Neural cell (in vitro differentiated cells): ENCODE measurements at regions not wholly inside any gene's neighbourhood (a gene's known extent, or its start where the extent isn't known, plus 50 kb on each side); places are given as distances from the start of the nearest gene placed in this dataset.

Source experiments
- H2AFZ ChIP-seq: fragments of 200-600, 300-800 bp; sonication (generic), shearing (Covaris generic); 2 replicates; pipeline ENCODE4 v1.6.0; 2014; ENCODE audit warnings: low read depth, mild to moderate bottlenecking, antibody characterized with exemption, low read length, moderate library complexity
- H3F3A ChIP-seq: fragments of 200-600 bp; shearing (Covaris generic); 2 replicates; pipeline ENCODE4 v1.6.1; 2016; ENCODE audit warnings: mild to moderate bottlenecking, moderate library complexity, mixed read lengths, antibody characterized with exemption, low read length; ENCODE audit not compliant: insufficient read depth, poor library complexity, severe bottlenecking
- H3K27ac ChIP-seq: fragments of 200-600, 300-800 bp; sonication (generic), shearing (Covaris generic); 2 replicates; pipeline ENCODE4 v1.5.1; 2014; ENCODE audit warnings: mild to moderate bottlenecking, low read length, moderate library complexity
- H3K27me3 ChIP-seq: fragments of 300-800, 200-600 bp; sonication (generic), shearing (Covaris generic); 2 replicates; pipeline ENCODE4 v1.6.0; 2014; ENCODE audit warnings: mild to moderate bottlenecking, low read depth, low read length, moderate library complexity; ENCODE audit not compliant: insufficient read depth
- H3K36me3 ChIP-seq: fragments of 300-800, 200-600 bp; sonication (generic), shearing (Covaris generic); 2 replicates; pipeline ENCODE4 v1.5.1; 2014; ENCODE audit warnings: mild to moderate bottlenecking, antibody characterized with exemption, low read length, moderate library complexity; ENCODE audit not compliant: insufficient read depth
- H3K4me2 ChIP-seq: fragments of 300-800, 200-600 bp; sonication (generic), shearing (Covaris generic); 2 replicates; pipeline ENCODE4 v1.6.0; 2014; ENCODE audit warnings: mild to moderate bottlenecking, low read length
- H3K4me3 ChIP-seq: fragments of 300-800, 200-600 bp; sonication (generic), shearing (Covaris generic); 2 replicates; pipeline ENCODE4 v1.5.1; 2014; ENCODE audit warnings: mild to moderate bottlenecking, low read length, moderate library complexity
- H3K79me2 ChIP-seq: fragments of 200-600 bp; shearing (Covaris generic); replicated peaks from 2 replicates; pipeline ENCODE4 v1.6.0; 2014; ENCODE audit warnings: mild to moderate bottlenecking, low read length, moderate library complexity; ENCODE audit not compliant: insufficient read depth
- H3K9ac ChIP-seq: fragments of 300-800, 200-600 bp; sonication (generic), shearing (Covaris generic); 2 replicates; pipeline ENCODE4 v1.6.1; 2016; ENCODE audit warnings: mild to moderate bottlenecking, low read length, mixed read lengths
- H3K9me2 ChIP-seq: fragments of 200-600 bp; shearing (Covaris generic); 2 replicates; pipeline ENCODE4 v1.6.1; 2016; ENCODE audit warnings: mild to moderate bottlenecking, low read length, mixed read lengths; ENCODE audit not compliant: insufficient read depth
- H3K9me3 ChIP-seq: fragments of 200-600, 300-800 bp; sonication (generic), shearing (Covaris generic); 2 replicates; pipeline ENCODE4 v1.6.1; 2016; ENCODE audit warnings: mild to moderate bottlenecking, mixed run types, low read length, moderate library complexity, mixed read lengths
- H4K20me1 ChIP-seq: fragments of 200-600 bp; shearing (Covaris generic); 2 replicates; pipeline ENCODE4 v1.6.1; 2016; ENCODE audit warnings: mild to moderate bottlenecking, mixed run types; ENCODE audit not compliant: insufficient read depth
- EP300 ChIP-seq: fragments of 450-650 bp; conservative IDR thresholded peaks from 2 replicates; pipeline ENCODE4 v1.6.1; 2014; ENCODE audit warnings: antibody characterized with exemption, mild to moderate bottlenecking, moderate library complexity; ENCODE audit not compliant: poor library complexity, severe bottlenecking
- EZH2 ChIP-seq: fragments of 200-600, 300-800 bp; shearing (Covaris generic), sonication (generic); IDR thresholded peaks from 2 replicates; pipeline ENCODE4 v1.6.1; 2014; ENCODE audit warnings: antibody characterized with exemption, low read length, borderline replicate concordance, mild to moderate bottlenecking; ENCODE audit not compliant: insufficient read depth, poor library complexity, severe bottlenecking
- MXI1 ChIP-seq: fragments of 450-650 bp; conservative IDR thresholded peaks from 2 replicates; pipeline ENCODE4 v1.6.1; 2014; ENCODE audit warnings: antibody characterized with exemption, mild to moderate bottlenecking; ENCODE audit not compliant: poor library complexity, severe bottlenecking
- POLR2AphosphoS5 ChIP-seq: IDR thresholded peaks from 2 replicates; pipeline ENCODE4 v1.6.1; 2012
- RAD21 ChIP-seq: fragments of 450-650 bp; conservative IDR thresholded peaks from 2 replicates; pipeline ENCODE4 v1.6.1; 2014; ENCODE audit warnings: antibody characterized with exemption, mild to moderate bottlenecking, moderate library complexity
- SMC3 ChIP-seq: fragments of 450-650 bp; conservative IDR thresholded peaks from 2 replicates; pipeline ENCODE4 v1.6.1; 2014; ENCODE audit warnings: antibody characterized with exemption, mild to moderate bottlenecking, moderate library complexity; ENCODE audit not compliant: poor library complexity
- TAF1 ChIP-seq: IDR thresholded peaks from 2 replicates; pipeline ENCODE4 v1.6.1; 2012; ENCODE audit warnings: low read depth
- TF ChIP-seq, protein P1 (sequence below): fragments of 450-650 bp; IDR thresholded peaks from 2 replicates; pipeline ENCODE4 v1.5.1; 2014; ENCODE audit warnings: antibody characterized with exemption, mild to moderate bottlenecking, moderate library complexity; ENCODE audit not compliant: poor library complexity, severe bottlenecking
- TF ChIP-seq, protein P2 (sequence below): IDR thresholded peaks from 2 replicates; pipeline ENCODE4 v1.6.1; 2012; ENCODE audit warnings: borderline replicate concordance

DNA sequence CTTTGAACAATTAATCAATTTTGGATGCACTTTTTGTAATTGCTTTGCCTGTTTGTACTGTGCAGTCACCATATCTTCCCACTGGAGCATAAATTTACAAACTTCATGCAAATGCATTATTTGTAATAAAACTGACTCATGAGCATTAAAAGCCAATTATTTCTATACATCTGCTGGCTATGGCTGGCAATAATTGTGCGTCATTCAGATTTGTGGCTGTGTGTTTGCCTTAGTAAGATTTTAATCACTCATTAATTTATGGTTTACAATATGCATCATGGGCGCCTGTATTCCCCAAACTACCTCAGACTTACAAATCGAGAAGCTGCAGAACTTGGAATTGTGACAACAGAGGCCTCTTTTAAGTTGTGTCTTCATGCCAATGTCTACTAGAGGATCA is 132.4 kb upstream of the TRIB2 start:
- TF ChIP-seq SMC3 (no peak), RAD21 (no peak), POLR2AphosphoS5 (no peak)
- Histone ChIP-seq H3K79me2 (no peaks in the 10 kb centered on the region), H3K4me3 (no peak overlapping the region)

DNA sequence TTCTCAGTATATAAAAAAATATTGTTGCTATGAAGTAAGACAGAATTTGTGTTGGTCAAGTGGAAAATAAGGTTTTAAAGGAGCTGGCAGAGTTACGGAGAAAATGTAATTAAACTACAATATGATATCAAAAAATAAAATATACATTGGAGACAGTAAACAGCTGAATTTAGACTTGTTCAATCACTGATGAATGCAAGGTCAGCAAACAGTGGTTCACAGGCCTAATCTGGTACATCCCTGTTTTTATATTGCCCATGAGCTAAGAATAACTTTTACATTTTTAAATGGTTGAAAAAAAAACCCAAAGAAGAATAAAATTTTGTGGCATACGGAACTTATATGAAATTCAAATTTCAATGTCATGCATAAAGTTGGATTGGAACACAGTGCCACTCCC is 131.0 kb upstream of the TRIB2 start:
- Histone ChIP-seq H3K79me2 (no peaks in the 10 kb centered on the region), H4K20me1 (no peaks in the 10 kb centered on the region), H3K36me3 (no peaks in the 10 kb centered on the region), H3K4me2 (no peak overlapping the region), H3K27ac (no peak overlapping the region), H3K4me3 (no peak overlapping the region), H2AFZ (no peak overlapping the region), H3K9me3 (no peaks in the 10 kb centered on the region), H3K9ac (no peak overlapping the region), H3F3A (no peaks in the 10 kb centered on the region), H3K27me3 (no peaks in the 10 kb centered on the region), H3K9me2 (no peaks in the 10 kb centered on the region)
- no peak for TF ChIP-seq TAF1
- no peak for TF ChIP-seq MXI1
- no peak for TF ChIP-seq POLR2AphosphoS5
- TF ChIP-seq, protein P1, sequence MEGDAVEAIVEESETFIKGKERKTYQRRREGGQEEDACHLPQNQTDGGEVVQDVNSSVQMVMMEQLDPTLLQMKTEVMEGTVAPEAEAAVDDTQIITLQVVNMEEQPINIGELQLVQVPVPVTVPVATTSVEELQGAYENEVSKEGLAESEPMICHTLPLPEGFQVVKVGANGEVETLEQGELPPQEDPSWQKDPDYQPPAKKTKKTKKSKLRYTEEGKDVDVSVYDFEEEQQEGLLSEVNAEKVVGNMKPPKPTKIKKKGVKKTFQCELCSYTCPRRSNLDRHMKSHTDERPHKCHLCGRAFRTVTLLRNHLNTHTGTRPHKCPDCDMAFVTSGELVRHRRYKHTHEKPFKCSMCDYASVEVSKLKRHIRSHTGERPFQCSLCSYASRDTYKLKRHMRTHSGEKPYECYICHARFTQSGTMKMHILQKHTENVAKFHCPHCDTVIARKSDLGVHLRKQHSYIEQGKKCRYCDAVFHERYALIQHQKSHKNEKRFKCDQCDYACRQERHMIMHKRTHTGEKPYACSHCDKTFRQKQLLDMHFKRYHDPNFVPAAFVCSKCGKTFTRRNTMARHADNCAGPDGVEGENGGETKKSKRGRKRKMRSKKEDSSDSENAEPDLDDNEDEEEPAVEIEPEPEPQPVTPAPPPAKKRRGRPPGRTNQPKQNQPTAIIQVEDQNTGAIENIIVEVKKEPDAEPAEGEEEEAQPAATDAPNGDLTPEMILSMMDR: no peak
- TF ChIP-seq EZH2: no peak
- TF ChIP-seq SMC3: no peak

More for the DNA sequence above, 132.4 kb upstream of the TRIB2 start:
- Histone ChIP-seq H3F3A (no peaks in the 10 kb centered on the region), H3K9me3 (no peaks in the 10 kb centered on the region), H3K9ac (no peak overlapping the region), H4K20me1 (no peaks in the 10 kb centered on the region), H3K9me2 (no peaks in the 10 kb centered on the region), H3K4me2 (no peak overlapping the region), H3K27me3 (no peaks in the 10 kb centered on the region), H2AFZ (no peak overlapping the region), H3K27ac (no peak overlapping the region), H3K36me3 (no peaks in the 10 kb centered on the region)

DNA sequence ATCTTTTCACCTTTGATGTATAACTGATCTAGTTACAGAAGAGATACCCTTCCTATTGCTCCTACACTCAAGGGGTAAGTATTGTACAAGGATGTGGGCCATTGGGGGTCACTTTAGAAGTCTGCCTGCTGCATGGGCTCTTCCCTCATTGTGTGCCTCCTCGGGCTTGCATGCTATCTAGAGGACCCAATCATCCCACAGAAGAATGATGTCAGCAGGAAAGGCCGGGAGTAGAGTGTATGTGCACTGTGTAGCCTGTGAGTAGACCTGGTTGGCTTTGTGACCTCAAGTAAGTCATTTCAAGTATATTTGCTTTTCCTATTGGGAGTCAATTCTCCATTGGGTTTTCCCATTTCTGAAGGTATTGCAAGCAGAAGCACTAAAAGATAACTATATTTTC is 129.5 kb upstream of the TRIB2 start:
- Histone ChIP-seq H3K9me2 (no peaks in the 10 kb centered on the region), H3K9ac (no peak overlapping the region), H3K27me3 (no peaks in the 10 kb centered on the region), H3F3A (no peaks in the 10 kb centered on the region), H3K4me3 (no peak overlapping the region), H4K20me1 (no peaks in the 10 kb centered on the region), H2AFZ (no peak overlapping the region), H3K4me2 (no peak overlapping the region), H3K36me3 (no peaks in the 10 kb centered on the region), H3K9me3 (no peaks in the 10 kb centered on the region), H3K79me2 (no peaks in the 10 kb centered on the region), H3K27ac (no peak overlapping the region)
- TF ChIP-seq EZH2 (no peak), POLR2AphosphoS5 (no peak), TAF1 (no peak), RAD21 (no peak), MXI1 (no peak), EP300 (no peak), SMC3 (no peak)
- TF ChIP-seq, protein P1: no peak
- TF ChIP-seq, protein P2, sequence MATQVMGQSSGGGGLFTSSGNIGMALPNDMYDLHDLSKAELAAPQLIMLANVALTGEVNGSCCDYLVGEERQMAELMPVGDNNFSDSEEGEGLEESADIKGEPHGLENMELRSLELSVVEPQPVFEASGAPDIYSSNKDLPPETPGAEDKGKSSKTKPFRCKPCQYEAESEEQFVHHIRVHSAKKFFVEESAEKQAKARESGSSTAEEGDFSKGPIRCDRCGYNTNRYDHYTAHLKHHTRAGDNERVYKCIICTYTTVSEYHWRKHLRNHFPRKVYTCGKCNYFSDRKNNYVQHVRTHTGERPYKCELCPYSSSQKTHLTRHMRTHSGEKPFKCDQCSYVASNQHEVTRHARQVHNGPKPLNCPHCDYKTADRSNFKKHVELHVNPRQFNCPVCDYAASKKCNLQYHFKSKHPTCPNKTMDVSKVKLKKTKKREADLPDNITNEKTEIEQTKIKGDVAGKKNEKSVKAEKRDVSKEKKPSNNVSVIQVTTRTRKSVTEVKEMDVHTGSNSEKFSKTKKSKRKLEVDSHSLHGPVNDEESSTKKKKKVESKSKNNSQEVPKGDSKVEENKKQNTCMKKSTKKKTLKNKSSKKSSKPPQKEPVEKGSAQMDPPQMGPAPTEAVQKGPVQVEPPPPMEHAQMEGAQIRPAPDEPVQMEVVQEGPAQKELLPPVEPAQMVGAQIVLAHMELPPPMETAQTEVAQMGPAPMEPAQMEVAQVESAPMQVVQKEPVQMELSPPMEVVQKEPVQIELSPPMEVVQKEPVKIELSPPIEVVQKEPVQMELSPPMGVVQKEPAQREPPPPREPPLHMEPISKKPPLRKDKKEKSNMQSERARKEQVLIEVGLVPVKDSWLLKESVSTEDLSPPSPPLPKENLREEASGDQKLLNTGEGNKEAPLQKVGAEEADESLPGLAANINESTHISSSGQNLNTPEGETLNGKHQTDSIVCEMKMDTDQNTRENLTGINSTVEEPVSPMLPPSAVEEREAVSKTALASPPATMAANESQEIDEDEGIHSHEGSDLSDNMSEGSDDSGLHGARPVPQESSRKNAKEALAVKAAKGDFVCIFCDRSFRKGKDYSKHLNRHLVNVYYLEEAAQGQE: no peak
